Small intestine (tissue), 7 donors: ENCODE measurements at regions not wholly inside any gene's neighbourhood (a gene's known extent, or its start where the extent isn't known, plus 50 kb on each side); places are given as distances from the start of the nearest gene placed in this dataset.

Experiments used
- DNase-seq, 2 donors: peaks; one replicate each; pipeline versions ENCODE4 v3.0.0 to v3.0.0-alpha.2; 2013
- FAIRE-seq: peaks from 2 replicates; lab custom pipeline; 2012; peaks lifted over from hg19 to GRCh38; lab: Jason Lieb, UNC
- H3K27ac ChIP-seq, 3 donors: one replicate each; pipeline ENCODE4 v1.5.1; 2013; ENCODE audit warnings: low read length in 2 of 3, mild to moderate bottlenecking in 2 of 3, control low read depth in 1 of 3, inconsistent platforms in 1 of 3, low read depth in 1 of 3, moderate library complexity in 1 of 3
- H3K27me3 ChIP-seq, 3 donors: one replicate each; pipeline ENCODE4 v1.6.1; 2013; ENCODE audit warnings: low read length in 3 of 3, inconsistent platforms in 1 of 3; ENCODE audit not compliant: control insufficient read depth in 3 of 3, insufficient read depth in 3 of 3
- H3K36me3 ChIP-seq, 3 donors: one replicate each; pipeline ENCODE4 v1.6.1; 2013; ENCODE audit warnings: low read length in 3 of 3, inconsistent platforms in 1 of 3, low read depth in 1 of 3, mild to moderate bottlenecking in 1 of 3, moderate library complexity in 1 of 3; ENCODE audit not compliant: control insufficient read depth in 3 of 3, insufficient read depth in 2 of 3
- H3K4me1 ChIP-seq, 3 donors: one replicate each; pipeline ENCODE4 v1.6.1; 2013; ENCODE audit warnings: low read length in 2 of 3, inconsistent platforms in 1 of 3, low read depth in 1 of 3, mild to moderate bottlenecking in 1 of 3, moderate library complexity in 1 of 3; ENCODE audit not compliant: control insufficient read depth in 3 of 3, insufficient read depth in 2 of 3
- H3K4me3 ChIP-seq, 3 donors: one replicate each; pipeline ENCODE4 v1.5.1; 2013; ENCODE audit warnings: low read length in 3 of 3, control low read depth in 1 of 3, inconsistent platforms in 1 of 3, low read depth in 1 of 3, mild to moderate bottlenecking in 1 of 3, moderate library complexity in 1 of 3
- H3K9me3 ChIP-seq, 2 donors: one replicate each; pipeline ENCODE4 v1.6.1; 2013; ENCODE audit warnings: low read depth in 1 of 2, low read length in 1 of 2; ENCODE audit not compliant: control insufficient read depth in 2 of 2, insufficient read depth in 1 of 2
- WGBS, 3 donors: extraction: QIAGEN DNeasy Blood & Tissue Kit; methylation state at CpG; one replicate each; pipeline ENCODE4 v1.1.7; 2013; 5-methylcytosine and 5-hydroxymethylcytosine counted together
- donor health status: healthy with polysubstance abuse.
- donor health status: control.
- donor health status: control.
- donor health status: Bipolar disorder and iron deficiency.
- donor health status: healthy.

DNA sequence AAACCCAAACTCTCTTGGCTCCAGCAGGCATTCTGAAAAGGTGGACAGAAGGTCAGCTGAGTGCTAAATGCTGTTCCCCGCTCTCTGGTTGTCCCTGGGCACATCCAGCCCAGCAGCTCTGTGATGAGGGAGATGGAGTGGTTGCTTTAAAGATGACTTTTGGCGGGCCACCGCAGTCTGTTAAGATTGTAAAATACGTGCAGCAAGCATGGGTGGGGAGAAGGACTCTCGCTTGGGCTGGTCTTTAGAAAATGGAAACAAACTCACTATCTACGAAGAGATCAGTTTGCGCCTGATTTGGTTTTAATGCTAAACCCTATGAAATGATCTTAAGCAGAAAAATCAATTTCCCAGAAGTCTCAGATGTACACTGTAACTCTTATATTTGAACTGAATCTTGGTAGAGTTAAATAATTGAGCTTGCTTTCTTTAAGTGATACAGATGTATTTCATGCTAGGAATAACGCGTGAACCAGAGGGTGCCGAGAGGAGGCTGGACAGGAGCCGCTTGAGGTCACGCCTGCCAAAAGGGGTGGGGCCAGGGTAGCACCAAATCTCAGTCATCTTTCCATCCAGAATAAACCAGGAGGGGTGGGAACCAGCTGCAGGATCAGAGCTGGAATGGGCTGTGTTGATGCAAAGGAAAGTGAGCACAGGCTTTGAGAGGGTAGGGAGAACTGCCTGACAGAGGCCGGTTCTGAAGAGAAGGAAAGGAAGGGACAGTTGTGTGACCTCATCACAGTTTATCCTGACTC is 170.2 kb upstream of the MKI67 start:
- no peaks in the 10 kb centered on the region for H3K9me3 ChIP-seq
- no peak overlapping the region for H3K4me3 ChIP-seq
- FAIRE-seq (no peak), DNase-seq (no peak)
- 70 to 77% (median 74%) methylated on average over 13 of the region's 13 CpGs for WGBS, 3 donors
- H3K27ac ChIP-seq: no peak overlapping the region
- H3K4me1 ChIP-seq: no peaks in the 10 kb centered on the region
- no peaks in the 10 kb centered on the region for H3K36me3 ChIP-seq
- peaks cover 0 to 3% (median 0%) of the 10 kb centered on the region in 3 donors for H3K27me3 ChIP-seq

DNA sequence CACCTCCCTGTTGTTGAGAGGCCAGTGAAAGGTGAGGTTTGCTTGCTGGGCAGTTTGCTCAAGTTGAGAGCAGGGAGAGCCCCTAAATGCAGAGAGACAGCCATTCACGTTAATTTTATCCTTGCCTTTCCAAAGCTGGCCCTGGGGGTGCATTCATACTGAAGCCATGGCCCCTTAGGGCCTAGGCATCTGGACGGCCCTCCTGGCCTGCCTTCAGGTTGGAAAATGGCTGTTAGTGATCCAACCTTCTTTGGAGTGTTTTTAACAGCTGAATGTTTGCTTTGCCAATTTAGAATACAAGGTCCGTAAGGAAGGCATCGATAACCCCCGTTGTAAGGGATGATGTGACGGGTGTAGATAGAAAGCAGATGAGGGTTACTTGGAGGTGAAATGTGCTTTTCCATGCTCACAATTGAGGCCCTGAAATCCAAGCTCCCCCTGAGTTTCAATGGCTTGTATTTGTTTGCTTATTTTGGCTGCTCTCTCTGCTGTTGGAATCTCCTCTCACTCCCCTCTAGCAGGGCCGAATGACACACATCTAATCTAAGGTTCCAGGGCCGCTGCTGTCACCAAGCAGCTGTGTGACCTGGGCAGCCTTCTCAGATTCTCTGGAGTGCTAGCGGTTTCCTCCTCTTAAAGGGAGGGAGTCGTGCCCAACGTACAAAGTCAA is 171.6 kb upstream of the MKI67 start:
- peaks cover 0 to 3% (median 0%) of the 10 kb centered on the region in 3 donors for H3K27me3 ChIP-seq
- H3K4me1 ChIP-seq: no peaks in the 10 kb centered on the region
- H3K27ac ChIP-seq: no peak overlapping the region
- 54 to 64% (median 60%) methylated on average over 11 of the region's 11 CpGs for WGBS, 3 donors
- no peak for FAIRE-seq
- no peak overlapping the region for H3K4me3 ChIP-seq
- no peaks in the 10 kb centered on the region for H3K36me3 ChIP-seq
- DNase-seq: no peak
- H3K9me3 ChIP-seq: peaks cover 0 to 7% of the 10 kb centered on the region in 2 donors

DNA sequence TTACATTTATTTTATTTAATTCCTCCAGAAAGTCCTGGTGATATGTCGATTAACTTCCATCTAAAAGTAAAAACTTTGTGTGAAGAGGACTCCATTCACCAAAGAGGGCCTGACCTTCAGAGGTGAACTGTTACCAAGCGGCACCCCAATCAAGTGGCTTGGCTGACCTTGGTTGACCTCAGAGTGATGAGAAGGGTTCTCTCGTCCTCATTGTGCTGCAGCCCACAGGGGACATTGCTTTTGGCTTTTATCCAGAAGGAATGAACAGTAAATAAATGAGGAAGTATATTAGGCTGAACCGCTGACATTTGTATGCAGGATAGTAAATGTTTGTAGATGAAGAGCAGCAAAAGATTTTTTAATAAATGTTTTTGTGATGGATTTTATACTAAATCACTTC is 172.4 kb upstream of the MKI67 start:
- Histone ChIP-seq H3K27ac (no peak overlapping the region), H3K27me3 (peaks cover 0 to 3% (median 0%) of the 10 kb centered on the region in 3 donors), H3K4me1 (no peaks in the 10 kb centered on the region), H3K4me3 (no peak overlapping the region), H3K9me3 (peaks cover 0 to 7% of the 10 kb centered on the region in 2 donors), H3K36me3 (no peaks in the 10 kb centered on the region)
- no peak for DNase-seq
- 65 to 67% (median 66%) methylated on average over 4 of the region's 4 CpGs for WGBS, 3 donors
- FAIRE-seq: no peak

DNA sequence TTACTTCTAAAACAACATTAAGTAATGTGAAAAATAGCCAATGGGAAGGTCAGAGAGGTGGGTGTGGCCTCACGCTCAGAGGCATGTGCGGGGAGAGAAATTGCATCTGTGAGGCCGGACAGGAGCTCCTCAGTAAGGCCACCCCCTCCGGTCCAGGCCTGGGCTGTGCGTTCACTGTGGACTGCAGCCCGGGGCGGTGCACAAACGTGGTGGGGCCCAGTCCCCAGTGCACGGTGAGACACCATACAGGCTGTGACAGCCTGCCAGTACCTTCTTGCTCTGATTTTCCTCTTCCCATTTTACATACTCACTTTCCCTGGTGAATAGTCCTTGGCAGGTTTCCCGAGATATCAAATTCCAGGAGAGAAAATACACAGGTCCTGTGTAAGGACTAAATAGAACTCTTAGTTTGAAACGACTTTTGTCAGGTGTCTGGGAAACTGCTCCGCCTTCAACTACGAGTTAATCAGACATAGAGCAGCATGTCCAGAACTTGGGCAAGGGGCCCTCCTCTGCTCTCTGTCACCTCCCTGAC is 174.1 kb upstream of the MKI67 start:
- no peak for FAIRE-seq
- H3K4me1 ChIP-seq: no peaks in the 10 kb centered on the region
- H3K36me3 ChIP-seq: no peaks in the 10 kb centered on the region
- H3K27ac ChIP-seq: no peak overlapping the region
- no peak overlapping the region for H3K4me3 ChIP-seq
- 57 to 75% (median 64%) methylated on average over 13 of the region's 13 CpGs for WGBS, 3 donors
- DNase-seq: no peak
- peaks cover 0 to 7% of the 10 kb centered on the region in 2 donors for H3K9me3 ChIP-seq
- H3K27me3 ChIP-seq: peaks cover 0 to 3% (median 0%) of the 10 kb centered on the region in 3 donors

DNA sequence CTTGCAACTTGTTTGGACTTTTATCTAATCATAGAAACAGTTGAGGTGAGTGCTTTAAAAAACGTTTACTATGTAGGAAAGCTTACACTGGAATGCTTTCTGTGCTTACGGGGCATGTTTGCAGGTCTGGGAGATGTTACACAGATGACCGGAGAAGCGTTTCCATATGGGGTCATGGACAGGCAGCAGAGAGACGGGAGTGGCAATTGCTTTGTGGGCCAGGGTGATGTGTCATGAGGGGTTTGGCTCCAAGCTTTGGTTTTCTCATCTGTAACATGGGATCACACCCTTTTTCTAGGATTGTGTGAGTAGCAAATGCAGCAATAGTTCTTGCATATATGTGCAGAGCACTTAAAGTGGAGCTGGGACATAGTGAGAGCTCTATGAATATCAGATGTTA is 174.8 kb upstream of the MKI67 start:
- WGBS, 3 donors: 55 to 67% (median 64%) methylated on average over 5 of the region's 5 CpGs
- no peak overlapping the region for H3K27ac ChIP-seq
- DNase-seq (no peak), FAIRE-seq (no peak)
- H3K4me3 ChIP-seq: no peak overlapping the region
- H3K9me3 ChIP-seq: peaks cover 0 to 7% of the 10 kb centered on the region in 2 donors
- no peaks in the 10 kb centered on the region for H3K36me3 ChIP-seq
- H3K4me1 ChIP-seq: no peaks in the 10 kb centered on the region
- H3K27me3 ChIP-seq: peaks cover 0 to 3% (median 0%) of the 10 kb centered on the region in 3 donors

DNA sequence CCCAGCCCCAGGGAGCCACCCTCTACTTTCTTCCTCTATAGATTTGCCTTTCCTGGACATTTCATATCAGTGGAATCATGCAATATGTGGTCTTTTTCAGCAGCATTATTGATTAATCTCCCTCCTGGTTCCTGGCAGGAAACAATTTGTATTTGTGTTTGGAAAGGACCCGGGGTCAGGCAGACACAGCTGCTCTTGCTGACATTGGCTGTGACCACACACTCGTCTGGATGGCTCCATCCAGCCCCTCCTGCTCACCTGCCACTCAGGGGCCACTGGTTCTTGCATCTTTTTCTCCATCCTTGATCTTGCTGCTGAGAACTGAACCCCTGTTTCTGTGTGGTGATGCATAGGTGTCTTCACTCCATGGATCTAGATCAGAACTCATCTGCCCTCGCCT is 176.6 kb upstream of the MKI67 start:
- Histone ChIP-seq H3K9me3 (peaks cover 0 to 7% of the 10 kb centered on the region in 2 donors), H3K4me1 (no peaks in the 10 kb centered on the region), H3K27me3 (peaks cover 0 to 1% (median 0%) of the 10 kb centered on the region in 3 donors), H3K36me3 (no peaks in the 10 kb centered on the region), H3K27ac (no peak overlapping the region), H3K4me3 (no peak overlapping the region)
- DNase-seq: no peak
- no peak for FAIRE-seq
- WGBS, 3 donors: 41 to 49% (median 48%) methylated on average over 3 of the region's 3 CpGs

DNA sequence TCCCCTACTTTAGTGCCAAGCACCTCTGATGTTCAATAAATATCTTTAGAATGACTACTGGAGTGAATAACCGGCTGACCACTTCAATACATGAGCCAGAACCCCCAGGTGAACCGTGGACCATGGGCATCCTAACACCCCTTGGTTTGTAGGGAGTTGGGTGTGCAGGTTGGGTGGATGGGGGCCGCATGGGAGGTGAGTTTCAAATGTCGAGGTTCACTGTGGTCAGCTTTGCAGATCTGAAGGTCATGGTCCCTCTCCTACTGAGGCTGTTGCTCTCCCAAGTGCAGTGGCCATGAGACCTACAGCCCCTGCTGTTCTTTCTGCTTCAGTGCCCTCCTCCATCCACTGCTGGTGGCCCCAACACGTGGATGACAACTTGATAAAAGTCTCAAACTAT is 178.0 kb upstream of the MKI67 start:
- Histone ChIP-seq H3K4me1 (no peaks in the 10 kb centered on the region), H3K4me3 (no peak overlapping the region), H3K27me3 (no peaks in the 10 kb centered on the region), H3K27ac (no peak overlapping the region), H3K9me3 (peaks cover 0 to 7% of the 10 kb centered on the region in 2 donors), H3K36me3 (no peaks in the 10 kb centered on the region)
- no peak for FAIRE-seq
- no peak for DNase-seq
- 52 to 78% (median 55%) methylated on average over 5 of the region's 5 CpGs for WGBS, 3 donors

DNA sequence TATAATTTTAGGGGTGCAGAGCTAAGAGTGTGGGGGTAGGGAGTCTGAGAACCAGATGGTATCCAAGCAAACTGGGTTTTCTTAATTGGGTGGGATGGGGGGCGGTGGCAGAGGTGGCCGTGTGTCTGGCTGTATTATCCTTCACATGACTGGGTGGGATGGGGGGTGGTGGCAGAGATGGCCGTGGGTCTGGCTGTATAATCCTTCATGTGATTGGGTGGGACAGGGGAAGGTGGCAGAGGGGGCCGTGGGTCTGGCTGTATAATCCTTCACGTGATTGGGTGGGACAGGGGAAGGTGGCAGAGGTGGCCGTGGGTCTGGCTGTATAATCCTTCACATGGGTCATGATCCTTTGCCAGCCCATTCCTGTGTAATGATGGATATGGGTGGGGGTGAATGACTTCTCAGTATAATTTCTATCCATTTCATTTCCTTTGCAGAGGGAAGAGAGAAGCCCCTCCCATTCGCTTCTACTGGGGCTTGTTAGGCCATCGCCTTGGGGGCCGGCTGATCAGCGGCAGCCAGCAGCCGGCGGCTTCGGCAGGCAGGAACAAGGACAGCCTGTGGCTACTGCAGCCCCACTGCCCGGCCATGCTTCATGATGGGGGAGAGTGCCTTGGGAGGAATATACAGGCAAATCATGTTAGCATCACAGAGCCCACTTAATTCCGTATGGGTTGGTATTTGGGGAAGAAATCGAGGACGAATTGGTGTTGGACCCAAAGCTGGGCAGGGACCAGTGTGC is 179.6 kb upstream of the MKI67 start:
- Histone ChIP-seq H3K36me3 (no peaks in the 10 kb centered on the region), H3K27me3 (no peaks in the 10 kb centered on the region), H3K4me3 (no peak overlapping the region), H3K4me1 (no peaks in the 10 kb centered on the region), H3K27ac (no peak overlapping the region), H3K9me3 (peaks cover 0 to 7% of the 10 kb centered on the region in 2 donors)
- FAIRE-seq (no peak), DNase-seq (no peak)
- 74 to 84% (median 78%) methylated on average over 17 of the region's 17 CpGs for WGBS, 3 donors
